H1 (cell line): ENCODE measurements at regions not wholly inside any gene's neighbourhood (a gene's known extent, or its start where the extent isn't known, plus 50 kb on each side); places are given as distances from the start of the nearest gene placed in this dataset. TPM values are rescaled to one million over a fixed set of nuclear protein-coding genes. Genes with fewer than 3 reads are reported as not detected.

Experiments used
- CTCF ChIA-PET: fragments of 300-600 bp; sonication (Branson Sonifier 250); formaldehyde crosslinking; loops from one replicate; lab custom pipeline; 2021; ENCODE audit not compliant: partially characterized antibody; lab: Charles Lee
- POLR2A ChIA-PET: fragments of 300-600 bp; sonication (Branson Sonifier 250); formaldehyde crosslinking; loops from one replicate; lab custom pipeline; 2021; ENCODE audit warnings: inconsistent platforms; ENCODE audit not compliant: partially characterized antibody; lab: Charles Lee
- DNase-seq, 2 experiments: peaks; one replicate each; pipeline versions ENCODE4 v3.0.0 to v3.0.0-alpha.2; 2010 to 2022; ENCODE audit warnings: low spot score in 2 of 2, low read depth in 1 of 2, mixed read lengths in 1 of 2
- FAIRE-seq: peaks from 2 replicates; lab custom pipeline; 2011; peaks lifted over from hg19 to GRCh38; lab: Jason Lieb, UNC
- H2AFZ ChIP-seq: 2 replicates; pipeline ENCODE4 v1.8.1; 2012; ENCODE audit warnings: low read length, inconsistent platforms
- H2AK5ac ChIP-seq: 2 replicates; pipeline ENCODE4 v1.6.1; 2013; ENCODE audit warnings: low read depth, low read length
- H2BK120ac ChIP-seq: replicated peaks from 2 replicates; pipeline ENCODE3; 2013; ENCODE audit warnings: low read depth, low read length, inconsistent platforms
- H2BK12ac ChIP-seq: 2 replicates; pipeline ENCODE4 v1.6.1; 2013; ENCODE audit warnings: low read depth, low read length
- H2BK15ac ChIP-seq: 2 replicates; pipeline ENCODE4 v1.6.1; 2013; ENCODE audit warnings: low read length
- H2BK20ac ChIP-seq: 2 replicates; pipeline ENCODE4 v1.6.1; 2013; ENCODE audit warnings: low read length
- H2BK5ac ChIP-seq: 2 replicates; pipeline ENCODE4 v1.6.1; 2013; ENCODE audit warnings: low read depth, low read length
- H3K14ac ChIP-seq: 2 replicates; pipeline ENCODE4 v1.6.1; 2013; ENCODE audit warnings: inconsistent platforms; ENCODE audit not compliant: insufficient read length
- H3K18ac ChIP-seq: 2 replicates; pipeline ENCODE4 v1.6.1; 2013; ENCODE audit warnings: low read length; ENCODE audit errors: extremely low read depth
- H3K23ac ChIP-seq: 2 replicates; pipeline ENCODE4 v1.6.1; 2013; ENCODE audit warnings: inconsistent platforms; ENCODE audit not compliant: insufficient read length
- H3K23me2 ChIP-seq: 2 replicates; pipeline ENCODE4 v1.6.1; 2013; ENCODE audit warnings: low read depth, low read length
- H3K27ac ChIP-seq: 2 replicates; pipeline ENCODE4 v1.6.1; 2011; ENCODE audit warnings: low read depth, low read length, inconsistent platforms
- H3K27me3 ChIP-seq, 4 experiments: replicated peaks in 1 of 4; 1 replicate in 1 of 4; 2 replicates in 3 of 4; pipeline versions ENCODE4 v1.6.1 to v1.8.1; 2011 to 2013; ENCODE audit warnings: low read length in 3 of 4, mild to moderate bottlenecking in 3 of 4, inconsistent platforms in 2 of 4, mixed read lengths in 2 of 4, moderate library complexity in 1 of 4; ENCODE audit not compliant: control insufficient read depth in 3 of 4, insufficient read depth in 3 of 4; ENCODE audit errors: extremely low read depth in 1 of 4
- H3K36me3 ChIP-seq, 4 experiments: 2 replicates each; pipeline versions ENCODE4 v1.6.1 to v1.8.1; 2011 to 2013; ENCODE audit warnings: mild to moderate bottlenecking in 4 of 4, low read length in 3 of 4, moderate library complexity in 2 of 4, control low read depth in 1 of 4, inconsistent platforms in 1 of 4; ENCODE audit not compliant: insufficient read depth in 4 of 4, control insufficient read depth in 2 of 4
- H3K4ac ChIP-seq: replicated peaks from 2 replicates; pipeline ENCODE3; 2013; ENCODE audit warnings: low read length, low read depth, mixed read lengths, inconsistent platforms; ENCODE audit not compliant: insufficient read length
- H3K4me1 ChIP-seq, 4 experiments: replicated peaks in 1 of 4; 1 replicate in 1 of 4; 2 replicates in 3 of 4; pipeline versions ENCODE4 v1.6.1 to v1.8.1; 2011 to 2013; ENCODE audit warnings: low read length in 3 of 4, inconsistent platforms in 2 of 4, mixed read lengths in 1 of 4; ENCODE audit not compliant: insufficient read depth in 4 of 4, control insufficient read depth in 3 of 4
- H3K4me2 ChIP-seq, 2 experiments: 2 replicates each; pipeline versions ENCODE4 v1.6.1 to v1.8.1; 2011 to 2013; ENCODE audit warnings: low read depth in 2 of 2, low read length in 2 of 2, control low read depth in 1 of 2, inconsistent platforms in 1 of 2, mild to moderate bottlenecking in 1 of 2; ENCODE audit not compliant: insufficient read depth in 1 of 2
- H3K4me3 ChIP-seq, 4 experiments: fragments of 200-600, 300-600 bp in 1 of 4; sonication (generic), shearing (Covaris generic), sonication (Bioruptor Twin) in 1 of 4; 2 replicates each; pipeline versions ENCODE4 v1.5.1 to v1.8.1; 2011 to 2016; ENCODE audit warnings: low read length in 4 of 4, low read depth in 3 of 4, control low read depth in 2 of 4, inconsistent platforms in 2 of 4, mild to moderate bottlenecking in 2 of 4, mixed read lengths in 1 of 4, moderate library complexity in 1 of 4; ENCODE audit not compliant: insufficient read depth in 2 of 4; ENCODE audit errors: extremely low read depth in 1 of 4
- H3K56ac ChIP-seq: replicated peaks from 2 replicates; pipeline ENCODE3; 2013; ENCODE audit warnings: low read depth, mild to moderate bottlenecking, mixed read lengths, low read length, inconsistent platforms; ENCODE audit not compliant: insufficient read length
- H3K79me1 ChIP-seq: 2 replicates; pipeline ENCODE4 v1.6.1; 2013; ENCODE audit warnings: low read depth, low read length, control low read depth
- H3K79me2 ChIP-seq, 2 experiments: 2 replicates each; pipeline versions ENCODE4 v1.6.1 to v1.8.1; 2012 to 2013; ENCODE audit warnings: low read length in 2 of 2, mild to moderate bottlenecking in 2 of 2, inconsistent platforms in 1 of 2; ENCODE audit not compliant: insufficient read depth in 2 of 2, control insufficient read depth in 1 of 2
- H3K9ac ChIP-seq, 4 experiments: replicated peaks in 1 of 4; 1 replicate in 1 of 4; 2 replicates in 3 of 4; pipeline versions ENCODE4 v1.6.1 to v1.8.1; 2011 to 2013; ENCODE audit warnings: low read depth in 3 of 4, low read length in 3 of 4, control low read depth in 2 of 4, mild to moderate bottlenecking in 2 of 4, moderate library complexity in 2 of 4, inconsistent platforms in 1 of 4; ENCODE audit errors: extremely low read depth in 1 of 4
- H3K9me3 ChIP-seq, 2 experiments: 2 replicates each; pipeline versions ENCODE4 v1.6.1 to v1.8.1; 2012 to 2013; ENCODE audit warnings: mild to moderate bottlenecking in 2 of 2, moderate library complexity in 2 of 2, control low read depth in 1 of 2, inconsistent platforms in 1 of 2, low read depth in 1 of 2, low read length in 1 of 2, mixed read lengths in 1 of 2; ENCODE audit not compliant: insufficient read depth in 2 of 2
- H4K20me1 ChIP-seq, 2 experiments: replicated peaks in 1 of 2; 2 replicates each; pipeline versions ENCODE3 to v1.8.1; 2011 to 2013; ENCODE audit warnings: inconsistent platforms in 2 of 2, low read length in 2 of 2, mild to moderate bottlenecking in 1 of 2; ENCODE audit not compliant: insufficient read depth in 2 of 2, control insufficient read depth in 1 of 2
- H4K5ac ChIP-seq: 2 replicates; pipeline ENCODE4 v1.6.1; 2013; ENCODE audit warnings: low read length, low read depth, mixed read lengths, inconsistent platforms; ENCODE audit not compliant: insufficient read length
- H4K8ac ChIP-seq: 2 replicates; pipeline ENCODE4 v1.8.0; 2013; ENCODE audit warnings: mild to moderate bottlenecking, moderate library complexity, low read length, inconsistent platforms; ENCODE audit not compliant: insufficient read depth; ENCODE audit errors: extremely low read depth
- H4K91ac ChIP-seq: replicated peaks from 2 replicates; pipeline ENCODE3; 2013; ENCODE audit warnings: low read length, mixed read lengths, inconsistent platforms; ENCODE audit not compliant: insufficient read length
- ATF2 ChIP-seq: IDR thresholded peaks from 2 replicates; pipeline ENCODE4 v1.6.1; 2012; ENCODE audit warnings: low read length, inconsistent platforms
- SIRT6 ChIP-seq: IDR thresholded peaks from one replicate; pipeline ENCODE4 v1.7.1; 2012; ENCODE audit warnings: low read length, inconsistent platforms
- WGBS, 2 experiments: shearing (Covaris generic) in 1 of 2; methylation state at CpG; one replicate each; pipeline versions ENCODE4 v1.1.6 to v1.1.7; 2013 to 2015; ENCODE audit warnings: low lambda C conversion rate in 2 of 2, mixed read lengths in 2 of 2, inconsistent platforms in 1 of 2, low coverage in 1 of 2, missing lambda C conversion rate in 1 of 2; ENCODE audit not compliant: insufficient replicate concordance in 2 of 2, insufficient coverage in 1 of 2, insufficient read length in 1 of 2; ENCODE audit errors: extremely low coverage in 1 of 2, missing lambda C conversion rate in 1 of 2; 5-methylcytosine and 5-hydroxymethylcytosine counted together
- small RNA-seq: library from polyadenylated mRNA; stranded (forward); fragments of <200 nt; extraction: miRNeasy Mini kit (QIAGEN cat#:217004); gene quantifications from one replicate; pipeline ENCODE3, GENCODE V24; 2013; ENCODE audit not compliant: insufficient read depth

DNA sequence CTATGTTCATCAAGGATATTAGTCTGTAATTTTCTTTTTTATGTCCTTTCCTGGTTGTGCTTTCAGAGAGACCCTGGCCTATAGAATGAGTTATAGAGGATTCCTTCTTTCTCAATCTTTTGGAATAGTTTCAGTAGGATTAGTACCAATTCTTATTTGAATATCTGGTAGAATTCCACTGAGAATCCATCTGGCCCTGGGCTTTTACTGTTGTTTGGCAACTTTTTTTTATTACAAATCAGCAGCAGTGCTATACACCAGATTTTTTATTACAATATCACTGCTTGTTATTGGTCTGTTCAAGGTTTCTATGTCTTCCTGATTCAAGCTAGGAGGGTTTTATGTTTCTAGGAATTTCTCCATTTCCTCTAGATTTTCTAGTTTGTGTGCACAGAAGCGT, 50.0 kb upstream of the NRSN1 start:
- Histone ChIP-seq H2AK5ac (no peak overlapping the region), H3K36me3 (no peaks in the 10 kb centered on the region), H3K56ac (no peak overlapping the region), H3K4me2 (no peak overlapping the region), H3K27ac (no peak overlapping the region), H4K5ac (no peak overlapping the region), H2BK5ac (no peak overlapping the region), H2BK12ac (no peak overlapping the region), H3K9ac (no peak overlapping the region), H4K20me1 (no peaks in the 10 kb centered on the region), H3K4ac (no peak overlapping the region), H4K91ac (no peak overlapping the region), H3K9me3 (no peaks in the 10 kb centered on the region), H2BK15ac (no peak overlapping the region), H2BK20ac (no peak overlapping the region), H3K4me1 (no peaks in the 10 kb centered on the region), H2BK120ac (no peak overlapping the region), H3K79me1 (no peaks in the 10 kb centered on the region), H3K23ac (no peak overlapping the region), H3K27me3 (no peaks in the 10 kb centered on the region), H3K14ac (no peak overlapping the region), H3K4me3 (no peak overlapping the region), H2AFZ (no peak overlapping the region), H3K23me2 (no peaks in the 10 kb centered on the region), H3K18ac (no peak overlapping the region), H3K79me2 (no peaks in the 10 kb centered on the region), H4K8ac (no peak overlapping the region)
- 81% methylated on average over 1 of the region's 1 CpG; no CpG with 5 or more reads in 1 of the 2 experiments for WGBS, 2 experiments
- no peak for TF ChIP-seq ATF2
- TF ChIP-seq SIRT6 = no peak
- ChIA-PET POLR2A (no interaction called here), CTCF (no interaction called here)
- DNase-seq (no peak), FAIRE-seq (no peak)

Small RNA genes in the stretch of these regions (small RNA-seq; reads per million reads assigned to genes)
- gene AL133270.1 (not detected), gene RNU6-1060P (not detected), gene SPTLC1P2 (not detected)
